Loucy (cell line): ENCODE measurements at regions not wholly inside any gene's neighbourhood (a gene's known extent, or its start where the extent isn't known, plus 50 kb on each side); places are given as distances from the start of the nearest gene placed in this dataset.

Source experiments
- EZH2phosphoT487 ChIP-seq: fragments of 200-600 bp; IDR thresholded peaks from 2 replicates; pipeline ENCODE4 v1.6.1; 2018; ENCODE audit warnings: antibody characterized with exemption, mild to moderate bottlenecking, moderate library complexity, borderline replicate concordance
- TF ChIP-seq, protein P1 (sequence below): fragments of 200-600 bp; sonication (generic); conservative IDR thresholded peaks from 2 replicates; pipeline ENCODE4 v1.5.1; 2014; ENCODE audit warnings: mild to moderate bottlenecking, antibody characterized with exemption, low read length

DNA sequence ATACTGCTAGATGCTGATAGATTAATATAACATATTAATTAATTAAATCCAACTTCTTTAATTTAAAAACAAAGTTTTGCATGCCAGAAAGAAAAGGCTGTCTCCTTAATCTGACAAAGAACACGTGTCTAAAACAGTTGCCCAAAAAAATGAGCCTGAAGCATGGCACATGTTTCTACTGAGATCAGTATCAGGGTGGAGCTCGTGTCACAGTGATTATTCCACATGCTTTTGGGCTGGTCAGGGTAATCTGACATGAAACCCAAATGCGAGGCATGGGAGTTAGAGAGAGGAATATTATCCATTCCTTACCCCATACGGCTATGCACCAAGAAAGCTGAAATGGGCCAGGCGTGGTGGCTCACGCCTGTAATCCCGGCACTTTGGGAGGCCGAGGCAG is 79.4 kb upstream of the ADRA2C start:
- TF ChIP-seq, protein P1, sequence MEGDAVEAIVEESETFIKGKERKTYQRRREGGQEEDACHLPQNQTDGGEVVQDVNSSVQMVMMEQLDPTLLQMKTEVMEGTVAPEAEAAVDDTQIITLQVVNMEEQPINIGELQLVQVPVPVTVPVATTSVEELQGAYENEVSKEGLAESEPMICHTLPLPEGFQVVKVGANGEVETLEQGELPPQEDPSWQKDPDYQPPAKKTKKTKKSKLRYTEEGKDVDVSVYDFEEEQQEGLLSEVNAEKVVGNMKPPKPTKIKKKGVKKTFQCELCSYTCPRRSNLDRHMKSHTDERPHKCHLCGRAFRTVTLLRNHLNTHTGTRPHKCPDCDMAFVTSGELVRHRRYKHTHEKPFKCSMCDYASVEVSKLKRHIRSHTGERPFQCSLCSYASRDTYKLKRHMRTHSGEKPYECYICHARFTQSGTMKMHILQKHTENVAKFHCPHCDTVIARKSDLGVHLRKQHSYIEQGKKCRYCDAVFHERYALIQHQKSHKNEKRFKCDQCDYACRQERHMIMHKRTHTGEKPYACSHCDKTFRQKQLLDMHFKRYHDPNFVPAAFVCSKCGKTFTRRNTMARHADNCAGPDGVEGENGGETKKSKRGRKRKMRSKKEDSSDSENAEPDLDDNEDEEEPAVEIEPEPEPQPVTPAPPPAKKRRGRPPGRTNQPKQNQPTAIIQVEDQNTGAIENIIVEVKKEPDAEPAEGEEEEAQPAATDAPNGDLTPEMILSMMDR, result no peak
- TF ChIP-seq EZH2phosphoT487, result no peak
